ENCODE measurements at regions not wholly inside any gene's neighbourhood (a gene's known extent, or its start where the extent isn't known, plus 50 kb on each side); places are given as distances from the start of the nearest gene placed in this dataset.

DNA sequence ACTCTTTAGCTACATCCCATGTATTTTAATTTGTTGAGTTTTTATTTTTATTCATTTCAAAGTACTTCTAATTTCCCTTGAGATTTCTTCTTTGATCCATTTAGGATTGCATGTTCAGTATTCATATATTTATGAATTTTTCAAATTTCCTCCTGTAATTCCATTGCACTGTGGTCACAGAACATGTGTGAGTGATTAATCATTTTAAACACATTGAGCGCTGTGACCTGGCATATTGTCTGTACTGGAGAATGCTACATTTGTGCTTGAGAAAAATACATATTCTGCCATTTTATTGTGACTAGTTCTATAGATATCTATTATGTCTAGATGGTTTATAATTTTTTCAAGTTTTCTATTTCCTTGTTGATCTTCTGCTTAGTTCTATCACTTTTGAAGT lies 353.7 kb downstream of the RAD51AP2 start:
- Histone ChIP-seq H3K4me1 (no peaks in the 10 kb centered on the region), H3K9me3 (no peaks in the 10 kb centered on the region), H3K36me3 (no peaks in the 10 kb centered on the region), H3K27ac (no peak overlapping the region), H3K27me3 (no peaks in the 10 kb centered on the region), H3K4me3 (no peak overlapping the region)
- intact Hi-C loops (cut with DNase I), result no loop called here
- TF ChIP-seq POLR2AphosphoS5 (IDR thresholded peaks at IDR 0.05; ENCODE audit: insufficient read depth in 1 of 2, low read depth in 1 of 2) (no peak), POLR2A (IDR thresholded peaks at IDR 0.05) (no peak)
- TF ChIP-seq, protein P1, sequence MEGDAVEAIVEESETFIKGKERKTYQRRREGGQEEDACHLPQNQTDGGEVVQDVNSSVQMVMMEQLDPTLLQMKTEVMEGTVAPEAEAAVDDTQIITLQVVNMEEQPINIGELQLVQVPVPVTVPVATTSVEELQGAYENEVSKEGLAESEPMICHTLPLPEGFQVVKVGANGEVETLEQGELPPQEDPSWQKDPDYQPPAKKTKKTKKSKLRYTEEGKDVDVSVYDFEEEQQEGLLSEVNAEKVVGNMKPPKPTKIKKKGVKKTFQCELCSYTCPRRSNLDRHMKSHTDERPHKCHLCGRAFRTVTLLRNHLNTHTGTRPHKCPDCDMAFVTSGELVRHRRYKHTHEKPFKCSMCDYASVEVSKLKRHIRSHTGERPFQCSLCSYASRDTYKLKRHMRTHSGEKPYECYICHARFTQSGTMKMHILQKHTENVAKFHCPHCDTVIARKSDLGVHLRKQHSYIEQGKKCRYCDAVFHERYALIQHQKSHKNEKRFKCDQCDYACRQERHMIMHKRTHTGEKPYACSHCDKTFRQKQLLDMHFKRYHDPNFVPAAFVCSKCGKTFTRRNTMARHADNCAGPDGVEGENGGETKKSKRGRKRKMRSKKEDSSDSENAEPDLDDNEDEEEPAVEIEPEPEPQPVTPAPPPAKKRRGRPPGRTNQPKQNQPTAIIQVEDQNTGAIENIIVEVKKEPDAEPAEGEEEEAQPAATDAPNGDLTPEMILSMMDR (IDR thresholded peaks at IDR 0.05), result no peak
- DNase-seq (ENCODE audit: extremely low spot score in 2 of 2), result no peak

DNA sequence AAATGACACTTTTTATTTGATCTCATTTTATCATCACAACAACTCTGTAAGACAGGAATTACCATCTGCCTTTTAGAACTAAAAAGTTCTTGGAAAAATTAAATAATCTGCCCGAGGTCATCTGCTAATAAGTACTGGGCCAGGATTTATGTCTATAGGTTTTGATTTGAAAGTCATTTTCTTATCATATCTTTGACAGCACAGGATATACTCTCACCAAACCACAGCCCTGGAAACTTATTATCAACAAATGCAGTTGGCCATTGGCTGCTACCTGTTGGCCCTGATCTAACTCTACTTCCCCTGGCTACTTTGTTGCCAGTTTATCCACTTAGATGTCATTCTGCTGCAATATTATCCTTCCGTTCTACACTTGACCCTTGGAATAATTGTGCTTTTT lies 354.6 kb downstream of the RAD51AP2 start:
- intact Hi-C loops (cut with DNase I), result no loop called here
- TF ChIP-seq POLR2A (IDR thresholded peaks at IDR 0.05), result no peak
- TF ChIP-seq, protein P1 (IDR thresholded peaks at IDR 0.05), result no peak
- TF ChIP-seq POLR2AphosphoS5 (IDR thresholded peaks at IDR 0.05; ENCODE audit: insufficient read depth in 1 of 2, low read depth in 1 of 2), result no peak
- no peak for DNase-seq (ENCODE audit: extremely low spot score in 2 of 2)

DNA sequence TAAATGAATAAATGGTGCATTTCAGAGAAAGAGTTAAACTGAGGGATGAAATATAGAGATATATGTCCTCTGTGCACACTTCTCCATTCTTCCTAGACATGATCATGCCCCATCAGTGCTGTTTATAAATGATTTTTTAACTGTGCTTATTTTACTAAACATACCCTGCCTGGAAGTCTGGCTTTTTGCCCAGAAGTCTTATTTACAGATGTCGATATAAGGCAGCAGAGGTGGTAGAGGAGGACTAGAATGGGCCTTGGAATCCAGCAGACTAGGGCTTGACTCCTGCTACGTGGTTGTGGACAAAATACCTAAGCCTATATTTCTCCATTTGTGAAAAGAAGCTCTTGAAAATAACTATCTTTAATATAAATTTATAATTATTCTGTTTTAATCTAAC lies 355.5 kb downstream of the RAD51AP2 start:
- Histone ChIP-seq H3K27ac (no peak overlapping the region), H3K4me1 (no peaks in the 10 kb centered on the region), H3K4me3 (no peak overlapping the region), H3K9me3 (no peaks in the 10 kb centered on the region), H3K36me3 (no peaks in the 10 kb centered on the region), H3K27me3 (no peaks in the 10 kb centered on the region)
- intact Hi-C loops (cut with DNase I), result no loop called here
- no peak for TF ChIP-seq POLR2A (IDR thresholded peaks at IDR 0.05)
- TF ChIP-seq, protein P1 (IDR thresholded peaks at IDR 0.05), result no peak
- TF ChIP-seq POLR2AphosphoS5 (IDR thresholded peaks at IDR 0.05; ENCODE audit: insufficient read depth in 1 of 2, low read depth in 1 of 2), result no peak
- DNase-seq (ENCODE audit: extremely low spot score in 2 of 2), result no peak

More for the DNA sequence above, 354.6 kb downstream of the RAD51AP2 start:
- Histone ChIP-seq H3K27ac (no peak overlapping the region), H3K4me3 (no peak overlapping the region), H3K36me3 (no peaks in the 10 kb centered on the region), H3K27me3 (no peaks in the 10 kb centered on the region), H3K9me3 (no peaks in the 10 kb centered on the region), H3K4me1 (no peaks in the 10 kb centered on the region)

DNA sequence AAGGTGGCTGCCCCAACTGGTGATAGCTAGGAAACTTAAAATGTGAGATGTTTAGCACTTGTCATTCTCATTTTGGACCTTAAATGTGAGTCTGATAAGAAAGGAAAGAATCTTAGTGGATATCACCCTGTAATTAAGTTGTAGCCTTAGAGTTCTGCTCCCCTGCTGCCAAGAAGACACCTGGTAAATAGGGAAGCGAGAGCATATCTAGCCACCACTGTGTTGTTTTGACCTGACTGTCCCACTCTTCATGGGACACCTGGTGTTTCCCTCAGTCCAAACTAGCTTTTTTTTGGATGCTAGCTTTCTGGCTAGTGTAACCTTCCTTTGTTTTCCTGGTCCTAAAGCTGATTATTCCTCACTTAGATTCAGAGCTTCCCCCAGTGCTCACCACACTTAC lies 357.6 kb downstream of the RAD51AP2 start:
- TF ChIP-seq, protein P1 (IDR thresholded peaks at IDR 0.05), result no peak
- TF ChIP-seq POLR2AphosphoS5 (IDR thresholded peaks at IDR 0.05; ENCODE audit: insufficient read depth in 1 of 2, low read depth in 1 of 2) (no peak), POLR2A (IDR thresholded peaks at IDR 0.05) (no peak)
- no peak overlapping the region for H3K4me3 ChIP-seq
- no peak overlapping the region for H3K27ac ChIP-seq
- no peaks in the 10 kb centered on the region for H3K36me3 ChIP-seq
- DNase-seq (ENCODE audit: extremely low spot score in 2 of 2), result no peak
- no peaks in the 10 kb centered on the region for H3K4me1 ChIP-seq
- intact Hi-C loops (cut with DNase I), result no loop called here
- H3K27me3 ChIP-seq, result no peaks in the 10 kb centered on the region
- no peaks in the 10 kb centered on the region for H3K9me3 ChIP-seq

DNA sequence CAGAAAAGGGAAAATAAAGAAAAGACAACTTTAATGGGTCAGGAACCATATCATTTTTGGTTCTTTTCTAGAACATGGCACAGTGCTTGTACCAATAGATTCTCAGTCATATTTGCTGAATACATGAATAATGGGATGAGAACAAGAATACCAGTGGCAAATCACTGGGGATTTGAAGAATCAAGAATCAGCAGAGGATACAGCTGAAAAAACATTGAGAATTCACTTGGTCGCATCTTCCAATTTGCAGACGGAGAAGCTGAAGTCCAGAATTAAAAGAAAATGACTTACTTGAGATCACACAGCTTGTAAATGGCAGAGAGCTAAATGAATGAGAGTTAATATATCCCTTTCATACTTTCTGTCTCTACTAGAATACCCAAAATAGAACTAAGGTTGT lies 362.2 kb downstream of the RAD51AP2 start:
- Histone ChIP-seq H3K4me1 (no peaks in the 10 kb centered on the region), H3K36me3 (no peaks in the 10 kb centered on the region), H3K27ac (no peak overlapping the region), H3K4me3 (no peak overlapping the region), H3K27me3 (no peaks in the 10 kb centered on the region), H3K9me3 (no peaks in the 10 kb centered on the region)
- TF ChIP-seq POLR2A (IDR thresholded peaks at IDR 0.05) (no peak), POLR2AphosphoS5 (IDR thresholded peaks at IDR 0.05; ENCODE audit: insufficient read depth in 1 of 2, low read depth in 1 of 2) (no peak)
- TF ChIP-seq, protein P1 (IDR thresholded peaks at IDR 0.05), result no peak
- intact Hi-C loops (cut with DNase I), result no loop called here
- DNase-seq (ENCODE audit: extremely low spot score in 2 of 2), result no peak
